Neuronal stem cell (in vitro differentiated cells): ENCODE measurements at regions not wholly inside any gene's neighbourhood (a gene's known extent, or its start where the extent isn't known, plus 50 kb on each side); places are given as distances from the start of the nearest gene placed in this dataset.
"Not testable (repeated sequence)": the region's sequence is repeated elsewhere in the genome, so short reads cannot be mapped to it uniquely, and the experiment has no call there.

Source experiments
- DNase-seq: peaks from one replicate; pipeline ENCODE4 v3.0.0-alpha.2; 2013; ENCODE audit warnings: low spot score
- H2AFZ ChIP-seq: one replicate; pipeline ENCODE4 v1.6.1; 2013; ENCODE audit warnings: mild to moderate bottlenecking, low read length, inconsistent platforms
- H2AK5ac ChIP-seq: 2 replicates; pipeline ENCODE4 v1.6.1; 2013; ENCODE audit warnings: low read depth, mild to moderate bottlenecking, inconsistent platforms, low read length, moderate library complexity, mixed read lengths
- H2BK120ac ChIP-seq: 2 replicates; pipeline ENCODE4 v1.6.1; 2013; ENCODE audit warnings: low read depth, mild to moderate bottlenecking, inconsistent platforms, low read length, moderate library complexity, mixed read lengths
- H2BK12ac ChIP-seq: one replicate; pipeline ENCODE4 v1.6.1; 2013; ENCODE audit warnings: low read length, inconsistent platforms
- H2BK15ac ChIP-seq: 2 replicates; pipeline ENCODE4 v1.6.1; 2013; ENCODE audit warnings: mild to moderate bottlenecking, low read length, inconsistent platforms, mixed read lengths
- H2BK5ac ChIP-seq: one replicate; pipeline ENCODE4 v1.6.1; 2013; ENCODE audit warnings: inconsistent platforms, mild to moderate bottlenecking, low read length, moderate library complexity
- H3K14ac ChIP-seq: one replicate; pipeline ENCODE4 v1.6.1; 2013; ENCODE audit warnings: low read length, inconsistent platforms
- H3K18ac ChIP-seq: 2 replicates; pipeline ENCODE4 v1.6.1; 2013; ENCODE audit warnings: low read length, inconsistent platforms
- H3K23ac ChIP-seq: 2 replicates; pipeline ENCODE4 v1.6.1; 2013; ENCODE audit warnings: low read depth, mild to moderate bottlenecking, mixed read lengths, low read length, inconsistent platforms; ENCODE audit not compliant: poor library complexity
- H3K27ac ChIP-seq: replicated peaks from 3 replicates; pipeline ENCODE4 v1.5.1; 2013; ENCODE audit warnings: low read length, inconsistent platforms
- H3K27me3 ChIP-seq, 3 experiments: 2 replicates each; pipeline ENCODE4 v1.6.1; 2013; ENCODE audit warnings: low read length in 3 of 3, mild to moderate bottlenecking in 2 of 3, inconsistent platforms in 1 of 3, low read depth in 1 of 3, mixed read lengths in 1 of 3, moderate library complexity in 1 of 3; ENCODE audit not compliant: control insufficient read depth in 3 of 3, insufficient read depth in 3 of 3
- H3K36me3 ChIP-seq, 2 donors: replicated peaks in 1 of 2; 2 replicates each; pipeline ENCODE4 v1.6.1; 2013; ENCODE audit warnings: low read length in 2 of 2; ENCODE audit not compliant: control insufficient read depth in 2 of 2, insufficient read depth in 2 of 2
- H3K4ac ChIP-seq: 2 replicates; pipeline ENCODE4 v1.6.1; 2013; ENCODE audit warnings: inconsistent platforms, mild to moderate bottlenecking, low read length, moderate library complexity
- H3K4me1 ChIP-seq, 2 donors: 1 replicate in 1 of 2; 2 replicates in 1 of 2; pipeline ENCODE4 v1.6.1; 2013; ENCODE audit warnings: low read length in 2 of 2, low read depth in 1 of 2; ENCODE audit not compliant: control insufficient read depth in 2 of 2, insufficient read depth in 1 of 2
- H3K4me2 ChIP-seq: one replicate; pipeline ENCODE4 v1.6.1; 2013; ENCODE audit warnings: mild to moderate bottlenecking, low read length, inconsistent platforms; ENCODE audit not compliant: insufficient read depth, poor library complexity, severe bottlenecking
- H3K4me3 ChIP-seq, 2 donors: 2 replicates each; pipeline ENCODE4 v1.5.1; 2013; ENCODE audit warnings: low read length in 2 of 2, mild to moderate bottlenecking in 2 of 2, inconsistent platforms in 1 of 2, moderate library complexity in 1 of 2
- H3K79me1 ChIP-seq: one replicate; pipeline ENCODE4 v1.6.1; 2013; ENCODE audit warnings: low read depth, mild to moderate bottlenecking, inconsistent platforms, low read length, moderate library complexity
- H3K9ac ChIP-seq: one replicate; pipeline ENCODE4 v1.6.1; 2013; ENCODE audit warnings: mild to moderate bottlenecking, low read depth, low read length, inconsistent platforms; ENCODE audit not compliant: poor library complexity
- H3K9me3 ChIP-seq, 2 donors: replicated peaks in 1 of 2; 2 replicates each; pipeline versions ENCODE3 to v1.6.1; 2013; ENCODE audit warnings: low read length in 2 of 2, mild to moderate bottlenecking in 2 of 2, inconsistent platforms in 1 of 2, low read depth in 1 of 2, mixed read lengths in 1 of 2, moderate library complexity in 1 of 2; ENCODE audit not compliant: control insufficient read depth in 2 of 2, insufficient read depth in 1 of 2
- H4K8ac ChIP-seq: one replicate; pipeline ENCODE4 v1.6.1; 2013; ENCODE audit warnings: low read depth, mild to moderate bottlenecking, inconsistent platforms, low read length, moderate library complexity
- H4K91ac ChIP-seq: one replicate; pipeline ENCODE4 v1.6.1; 2013; ENCODE audit warnings: low read length, low read depth, mild to moderate bottlenecking, inconsistent platforms; ENCODE audit not compliant: poor library complexity
- WGBS, 2 donors: extraction: QIAGEN DNeasy Blood & Tissue Kit; methylation state at CpG; one replicate each; pipeline ENCODE4 v1.1.7; 2013; ENCODE audit warnings: missing lambda C conversion rate in 2 of 2, mixed read lengths in 1 of 2; ENCODE audit not compliant: insufficient read length in 2 of 2, insufficient replicate concordance in 1 of 2; ENCODE audit errors: extremely low coverage in 2 of 2; 5-methylcytosine and 5-hydroxymethylcytosine counted together

DNA sequence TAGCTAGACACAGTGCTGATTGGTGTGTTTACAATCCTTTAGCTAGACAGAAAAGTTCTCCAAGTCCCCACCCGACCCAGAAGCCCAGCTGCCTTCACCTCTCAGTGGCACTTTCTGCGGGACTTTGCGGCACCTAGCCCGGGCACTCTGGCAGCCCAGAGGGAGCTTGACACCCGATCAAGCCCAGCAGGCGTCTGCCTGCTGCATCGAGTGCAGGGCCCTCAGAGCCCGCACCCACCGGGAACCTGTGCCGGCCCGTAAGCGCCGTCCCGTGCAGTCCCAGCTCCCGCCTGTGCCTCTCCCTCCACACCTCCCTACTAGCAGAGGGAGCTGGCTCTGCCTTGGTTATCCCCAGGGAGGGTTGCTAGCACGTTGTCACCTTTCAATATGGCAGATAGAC, 631.0 kb upstream of the STXBP6 start:
- H3K79me1 ChIP-seq: no peaks in the 10 kb centered on the region
- DNase-seq: no peak
- no peak overlapping the region for H4K8ac ChIP-seq
- no peak overlapping the region for H3K4me2 ChIP-seq
- no peaks in the 10 kb centered on the region for H3K9me3 ChIP-seq
- H3K18ac ChIP-seq: peak overlapping the region; percentile 28
- no peak overlapping the region for H3K4ac ChIP-seq
- H4K91ac ChIP-seq: no peak overlapping the region
- H2BK120ac ChIP-seq: no peak overlapping the region
- no peak overlapping the region for H2BK15ac ChIP-seq
- peak overlapping the region; percentile 85 for H3K23ac ChIP-seq
- H2BK5ac ChIP-seq: no peak overlapping the region
- H2BK12ac ChIP-seq: no peak overlapping the region
- H3K27ac ChIP-seq: no peak overlapping the region
- no peaks in the 10 kb centered on the region for H3K27me3 ChIP-seq
- no peak overlapping the region for H2AK5ac ChIP-seq
- H3K14ac ChIP-seq: no peak overlapping the region
- no CpG with 5 or more reads among the region's 16 CpGs for WGBS, 2 donors
- no peak overlapping the region for H2AFZ ChIP-seq
- H3K4me1 ChIP-seq: no peaks in the 10 kb centered on the region
- H3K36me3 ChIP-seq: no peaks in the 10 kb centered on the region
- no peak overlapping the region for H3K4me3 ChIP-seq
- H3K9ac ChIP-seq: no peak overlapping the region

DNA sequence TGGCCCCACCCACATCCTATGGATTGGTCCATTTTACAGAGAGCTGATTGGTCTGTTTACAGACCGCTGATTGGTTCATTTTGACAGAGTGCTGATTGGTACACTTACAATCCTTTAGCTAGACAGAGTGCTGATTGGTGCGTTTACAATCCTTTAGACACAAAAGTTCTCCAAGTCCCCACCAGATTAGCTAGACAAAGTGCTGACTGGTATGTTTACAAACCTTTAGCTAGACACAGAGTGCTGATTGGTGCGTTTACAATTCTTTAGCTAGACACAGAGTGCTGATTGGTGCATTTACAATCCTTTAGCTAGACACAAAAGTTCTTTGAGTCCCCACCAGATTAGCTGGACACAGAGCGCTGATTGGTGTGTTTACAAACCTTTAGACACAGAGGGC, 630.6 kb upstream of the STXBP6 start:
- not testable (repeated sequence) for H3K9ac ChIP-seq, H3K27ac ChIP-seq, H4K91ac ChIP-seq, H3K27me3 ChIP-seq, H3K36me3 ChIP-seq, DNase-seq, H2BK12ac ChIP-seq, H3K18ac ChIP-seq, H3K9me3 ChIP-seq, H3K4me2 ChIP-seq, H4K8ac ChIP-seq, H3K4me1 ChIP-seq, H3K23ac ChIP-seq, H3K4me3 ChIP-seq, H3K4ac ChIP-seq, H2AFZ ChIP-seq, H2AK5ac ChIP-seq, H2BK120ac ChIP-seq, H2BK15ac ChIP-seq, H2BK5ac ChIP-seq, H3K14ac ChIP-seq, H3K79me1 ChIP-seq
- WGBS, 2 donors: no CpG with 5 or more reads among the region's 4 CpGs

DNA sequence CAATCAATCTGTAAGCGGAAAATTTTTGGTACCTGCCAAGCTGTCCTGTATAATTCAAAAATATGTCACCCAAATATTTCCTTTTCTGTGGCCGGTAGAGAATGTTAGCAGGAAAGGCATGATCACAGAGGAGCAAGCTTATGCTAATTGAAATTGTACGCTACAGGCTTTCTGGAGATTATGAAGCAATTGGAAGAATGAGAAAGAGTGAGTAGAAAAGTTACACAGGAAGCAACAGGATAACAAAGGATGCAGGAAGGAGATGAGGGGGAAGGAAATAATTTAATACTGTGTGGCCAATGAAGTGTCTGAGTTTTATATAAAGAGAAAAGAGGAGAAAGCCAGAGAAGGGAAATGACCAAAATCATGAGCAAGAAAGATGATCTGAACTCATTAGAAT, 627.2 kb upstream of the STXBP6 start:
- no peak overlapping the region for H3K18ac ChIP-seq
- H3K4me1 ChIP-seq: no peaks in the 10 kb centered on the region
- H3K4ac ChIP-seq: no peak overlapping the region
- H3K23ac ChIP-seq: no peak overlapping the region
- H4K91ac ChIP-seq: no peak overlapping the region
- no peaks in the 10 kb centered on the region for H3K27me3 ChIP-seq
- no peaks in the 10 kb centered on the region for H3K79me1 ChIP-seq
- H2BK5ac ChIP-seq: no peak overlapping the region
- no peak for DNase-seq
- no CpG with 5 or more reads among the region's 3 CpGs for WGBS, 2 donors
- no peak overlapping the region for H2BK12ac ChIP-seq
- H3K9ac ChIP-seq: no peak overlapping the region
- no peak overlapping the region for H3K4me3 ChIP-seq
- no peak overlapping the region for H2BK120ac ChIP-seq
- H3K14ac ChIP-seq: no peak overlapping the region
- H3K36me3 ChIP-seq: no peaks in the 10 kb centered on the region
- H2AK5ac ChIP-seq: no peak overlapping the region
- H3K4me2 ChIP-seq: no peak overlapping the region
- no peaks in the 10 kb centered on the region for H3K9me3 ChIP-seq
- H2AFZ ChIP-seq: no peak overlapping the region
- no peak overlapping the region for H4K8ac ChIP-seq
- H3K27ac ChIP-seq: no peak overlapping the region
- no peak overlapping the region for H2BK15ac ChIP-seq

DNA sequence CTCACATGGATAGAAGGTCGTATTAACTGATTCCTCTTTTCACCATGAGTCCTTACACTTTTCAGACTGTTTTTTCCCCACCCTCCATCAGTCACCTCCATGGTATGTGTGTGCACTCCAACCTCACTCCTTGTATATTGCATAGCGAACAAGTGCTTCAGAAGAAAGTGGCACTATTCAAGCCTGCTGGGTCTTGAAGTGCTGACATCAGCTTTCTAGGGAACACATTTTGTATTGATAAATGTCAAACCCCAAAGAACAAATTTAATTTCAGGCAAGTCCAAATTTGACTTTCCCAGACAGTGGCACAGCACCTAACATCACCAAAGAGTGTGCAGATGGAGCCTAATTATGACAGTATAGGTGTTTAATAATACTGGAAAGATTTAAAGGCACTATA, 617.4 kb upstream of the STXBP6 start:
- Histone ChIP-seq H2BK5ac (no peak overlapping the region), H3K23ac (no peak overlapping the region), H3K4me2 (no peak overlapping the region), H2AFZ (no peak overlapping the region), H3K4me1 (no peaks in the 10 kb centered on the region), H3K27me3 (no peaks in the 10 kb centered on the region), H3K9ac (no peak overlapping the region), H3K27ac (no peak overlapping the region), H2AK5ac (no peak overlapping the region), H3K79me1 (no peaks in the 10 kb centered on the region), H3K14ac (no peak overlapping the region), H2BK12ac (no peak overlapping the region), H3K9me3 (no peaks in the 10 kb centered on the region), H4K91ac (no peak overlapping the region), H3K36me3 (no peaks in the 10 kb centered on the region), H3K4ac (no peak overlapping the region), H3K4me3 (no peak overlapping the region), H4K8ac (no peak overlapping the region), H2BK120ac (no peak overlapping the region), H3K18ac (no peak overlapping the region), H2BK15ac (no peak overlapping the region)
- no CpG with 5 or more reads among the region's 2 CpGs for WGBS, 2 donors
- DNase-seq: no peak
